ENCODE measurements at regions not wholly inside any gene's neighbourhood (a gene's known extent, or its start where the extent isn't known, plus 50 kb on each side); places are given as distances from the start of the nearest gene placed in this dataset.

DNA sequence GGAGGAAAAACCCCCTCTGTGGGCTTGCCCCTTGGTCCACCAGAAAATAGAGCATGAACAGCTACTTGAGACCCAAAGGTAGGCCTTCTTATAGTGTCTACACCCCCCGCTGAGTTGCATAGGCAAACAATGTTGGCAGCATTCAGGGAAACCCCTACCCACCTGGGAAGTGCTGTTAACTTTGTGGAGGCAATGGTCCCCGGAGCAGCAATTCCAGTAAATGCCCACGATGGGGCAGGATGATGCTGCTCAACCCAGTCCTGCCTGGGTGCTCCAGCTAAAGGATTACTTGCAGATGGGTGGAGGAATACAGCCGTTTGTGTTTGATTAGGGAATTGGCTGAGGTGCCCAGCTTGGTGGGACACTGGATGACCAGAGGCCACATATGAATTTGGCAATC is 381.3 kb upstream of the ANO5 start:
- H3K79me2 ChIP-seq (ENCODE audit: insufficient read depth) = no peaks in the 10 kb centered on the region
- no peak for DNase-seq
- H3K27me3 ChIP-seq (ENCODE audit: insufficient read depth) = no peaks in the 10 kb centered on the region
- CTCF ChIA-PET = interaction anchor here (1.1 kb wide), 1 partner anchor 177 kb away, joined by 3 read pairs; no protein-coding TSS in a partner anchor
- H2AFZ ChIP-seq (ENCODE audit: low read depth) = no peak overlapping the region
- H3K4me1 ChIP-seq (ENCODE audit: control insufficient read depth in 1 of 2, insufficient read depth in 2 of 2, low read depth in 1 of 2, low read length in 1 of 2) = no peaks in the 10 kb centered on the region; a peak in 1 of 4 replicates
- no peak overlapping the region for H3K4me3 ChIP-seq (ENCODE audit: low read depth in 2 of 2, low read length in 1 of 2)
- H3K36me3 ChIP-seq (replicated peaks in 1 of 2; ENCODE audit: control insufficient read depth in 1 of 2, insufficient read depth in 2 of 2, low read length in 1 of 2) = no peaks in the 10 kb centered on the region
- H3K4me2 ChIP-seq = no peak overlapping the region
- TF ChIP-seq YY1 (IDR thresholded peaks at IDR 0.05; ENCODE audit: low read depth) (no peak), RAD21 (IDR thresholded peaks at IDR 0.05; ENCODE audit: low read length) (peak; percentile 18)
- no peak overlapping the region for H3K27ac ChIP-seq (ENCODE audit: low read depth in 2 of 2, low read length in 1 of 2)
- H3K9me3 ChIP-seq = 0 out of 2 replicates have a peak, but pooled peaks cover 4% of the 10 kb centered on the region
- H3F3A ChIP-seq (replicated peaks; ENCODE audit: insufficient read depth) = no peaks in the 10 kb centered on the region
- no peaks in the 10 kb centered on the region for H4K20me1 ChIP-seq (ENCODE audit: insufficient read depth)
- POLR2A ChIA-PET = no interaction called here
- WGBS (ENCODE audit: low lambda C conversion rate) = 27% methylated on average over 3 of the region's 4 CpGs
- no peak overlapping the region for H3K9ac ChIP-seq
- no peaks in the 10 kb centered on the region for H3K9me2 ChIP-seq

- no peak overlapping the region; a peak in 1 of 4 replicates for H3K27ac ChIP-seq (ENCODE audit: low read depth in 2 of 2, low read length in 1 of 2)
- no peak overlapping the region for H3K9ac ChIP-seq
- no peaks in the 10 kb centered on the region for H3F3A ChIP-seq (replicated peaks; ENCODE audit: insufficient read depth)
- no peaks in the 10 kb centered on the region for H3K9me3 ChIP-seq
- H3K9me2 ChIP-seq = no peaks in the 10 kb centered on the region
- no peaks in the 10 kb centered on the region for H3K27me3 ChIP-seq (ENCODE audit: insufficient read depth)
- H3K36me3 ChIP-seq (replicated peaks in 1 of 2; ENCODE audit: control insufficient read depth in 1 of 2, insufficient read depth in 2 of 2, low read length in 1 of 2) = no peaks in the 10 kb centered on the region
- H4K20me1 ChIP-seq (ENCODE audit: insufficient read depth) = no peaks in the 10 kb centered on the region
- ChIA-PET POLR2A (no interaction called here), CTCF (interaction anchor here (0.6 kb wide), 1 partner anchor 338 kb away, joined by 3 read pairs; no protein-coding TSS in a partner anchor)
- H3K4me3 ChIP-seq (ENCODE audit: low read depth in 2 of 2, low read length in 1 of 2) = no peak overlapping the region
- TF ChIP-seq SIN3A (IDR thresholded peaks at IDR 0.05; ENCODE audit: borderline replicate concordance, low read depth, low read length) = no peak
- no peak for TF ChIP-seq RCOR1 (IDR thresholded peaks at IDR 0.05; ENCODE audit: low read length)
- TF ChIP-seq JUND (IDR thresholded peaks at IDR 0.05) = no peak
- no peak for TF ChIP-seq RAD21 (IDR thresholded peaks at IDR 0.05; ENCODE audit: low read length)
- no peak for TF ChIP-seq TCF12 (IDR thresholded peaks at IDR 0.05)
- TF ChIP-seq FOSL2 (IDR thresholded peaks at IDR 0.05; ENCODE audit: borderline replicate concordance, low read depth) = no peak
- TF ChIP-seq MEF2A (IDR thresholded peaks at IDR 0.05; ENCODE audit: borderline replicate concordance, low read depth) = no peak
- TF ChIP-seq GABPA (IDR thresholded peaks at IDR 0.05; ENCODE audit: low read depth) = no peak
- TF ChIP-seq, protein P1, sequence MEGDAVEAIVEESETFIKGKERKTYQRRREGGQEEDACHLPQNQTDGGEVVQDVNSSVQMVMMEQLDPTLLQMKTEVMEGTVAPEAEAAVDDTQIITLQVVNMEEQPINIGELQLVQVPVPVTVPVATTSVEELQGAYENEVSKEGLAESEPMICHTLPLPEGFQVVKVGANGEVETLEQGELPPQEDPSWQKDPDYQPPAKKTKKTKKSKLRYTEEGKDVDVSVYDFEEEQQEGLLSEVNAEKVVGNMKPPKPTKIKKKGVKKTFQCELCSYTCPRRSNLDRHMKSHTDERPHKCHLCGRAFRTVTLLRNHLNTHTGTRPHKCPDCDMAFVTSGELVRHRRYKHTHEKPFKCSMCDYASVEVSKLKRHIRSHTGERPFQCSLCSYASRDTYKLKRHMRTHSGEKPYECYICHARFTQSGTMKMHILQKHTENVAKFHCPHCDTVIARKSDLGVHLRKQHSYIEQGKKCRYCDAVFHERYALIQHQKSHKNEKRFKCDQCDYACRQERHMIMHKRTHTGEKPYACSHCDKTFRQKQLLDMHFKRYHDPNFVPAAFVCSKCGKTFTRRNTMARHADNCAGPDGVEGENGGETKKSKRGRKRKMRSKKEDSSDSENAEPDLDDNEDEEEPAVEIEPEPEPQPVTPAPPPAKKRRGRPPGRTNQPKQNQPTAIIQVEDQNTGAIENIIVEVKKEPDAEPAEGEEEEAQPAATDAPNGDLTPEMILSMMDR (IDR thresholded peaks at IDR 0.05) = no peak
- no peak for TF ChIP-seq USF2 (IDR thresholded peaks at IDR 0.05; ENCODE audit: borderline replicate concordance, low read depth, low read length)
- TF ChIP-seq RFX5 (IDR thresholded peaks at IDR 0.05; ENCODE audit: low read length) = no peak
- no peak for TF ChIP-seq NFIC (IDR thresholded peaks at IDR 0.05; ENCODE audit: borderline replicate concordance)
- no peak for TF ChIP-seq MAX (IDR thresholded peaks at IDR 0.05; ENCODE audit: low read depth)
- no peak for TF ChIP-seq MXI1 (IDR thresholded peaks at IDR 0.05; ENCODE audit: low read depth, low read length)
- TF ChIP-seq EP300 (IDR thresholded peaks at IDR 0.05; ENCODE audit: borderline replicate concordance in 1 of 2, low read depth in 1 of 2, low read length in 1 of 2) = no peak
- no peak overlapping the region for H3K4me2 ChIP-seq
- H3K4me1 ChIP-seq (ENCODE audit: control insufficient read depth in 1 of 2, insufficient read depth in 2 of 2, low read depth in 1 of 2, low read length in 1 of 2) = no peaks in the 10 kb centered on the region; a peak in 1 of 4 replicates
- H3K79me2 ChIP-seq (ENCODE audit: insufficient read depth) = no peaks in the 10 kb centered on the region
- no peak for DNase-seq
- H2AFZ ChIP-seq (ENCODE audit: low read depth) = no peak overlapping the region
- WGBS (ENCODE audit: low lambda C conversion rate) = 39% methylated on average over 3 of the region's 3 CpGs
Observed at GRCh38 chr11:21814169-21814568, 378.7 kb upstream of the ANO5 start.
